Progenitor cell of endocrine pancreas (in vitro differentiated cells): ENCODE measurements at regions not wholly inside any gene's neighbourhood (a gene's known extent, or its start where the extent isn't known, plus 50 kb on each side); places are given as distances from the start of the nearest gene placed in this dataset.

ENCODE experiments used
- DNase-seq: peaks from one replicate; pipeline ENCODE4 v3.0.0; 2021; ENCODE audit warnings: low spot score; ENCODE audit not compliant: unreplicated experiment
- H3K27ac Mint-ChIP-seq: 2 replicates; pipeline ENCODE4 v1.8.0; 2021; ENCODE audit warnings: mild to moderate bottlenecking, moderate library complexity, mixed read lengths
- H3K27me3 Mint-ChIP-seq: 2 replicates; pipeline ENCODE4 v1.8.0; 2021; ENCODE audit warnings: mixed read lengths
- H3K36me3 Mint-ChIP-seq: 2 replicates; pipeline ENCODE4 v1.8.0; 2022; ENCODE audit warnings: mixed read lengths; ENCODE audit not compliant: insufficient read depth
- H3K4me1 Mint-ChIP-seq: 2 replicates; pipeline ENCODE4 v1.8.0; 2021; ENCODE audit warnings: low read depth, mixed read lengths
- H3K4me3 Mint-ChIP-seq: 2 replicates; pipeline ENCODE4 v1.8.0; 2021; ENCODE audit warnings: low read depth, mild to moderate bottlenecking, moderate library complexity, mixed read lengths
- H3K9me3 Mint-ChIP-seq: 2 replicates; pipeline ENCODE4 v1.8.0; 2021; ENCODE audit warnings: low read depth, mixed read lengths
- TF ChIP-seq, protein P1 (sequence below): fragments of 200-600 bp; sonication (generic); IDR thresholded peaks from one replicate; pipeline ENCODE4 v1.5.0; 2021; ENCODE audit warnings: antibody characterized with exemption, mild to moderate bottlenecking; ENCODE audit not compliant: unreplicated experiment

DNA sequence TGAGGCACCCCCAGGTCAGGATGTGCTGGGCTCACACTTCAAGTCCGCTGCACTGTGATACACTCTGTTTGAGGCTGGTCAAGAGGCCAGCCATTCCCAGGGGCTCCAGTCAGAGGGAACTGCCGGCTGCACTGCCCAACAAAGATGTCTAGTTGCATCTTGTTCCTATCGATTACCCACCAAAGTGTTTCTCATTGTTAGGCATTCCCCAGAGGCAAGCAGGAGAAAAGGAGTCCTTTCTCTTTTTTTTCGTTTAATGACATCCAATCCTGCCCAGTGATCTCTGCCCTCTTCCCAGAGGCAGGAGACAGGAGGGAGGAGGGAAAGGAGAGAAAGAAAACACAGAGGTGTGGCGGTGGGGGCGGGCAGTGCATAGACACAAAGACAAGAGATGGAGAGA is 150.4 kb downstream of the OMA1 start:
- no peaks in the 10 kb centered on the region for H3K9me3 Mint-ChIP-seq
- DNase-seq, result no peak
- H3K27me3 Mint-ChIP-seq, result peaks cover 5% of the 10 kb centered on the region
- H3K27ac Mint-ChIP-seq, result no peak overlapping the region
- TF ChIP-seq, protein P1, sequence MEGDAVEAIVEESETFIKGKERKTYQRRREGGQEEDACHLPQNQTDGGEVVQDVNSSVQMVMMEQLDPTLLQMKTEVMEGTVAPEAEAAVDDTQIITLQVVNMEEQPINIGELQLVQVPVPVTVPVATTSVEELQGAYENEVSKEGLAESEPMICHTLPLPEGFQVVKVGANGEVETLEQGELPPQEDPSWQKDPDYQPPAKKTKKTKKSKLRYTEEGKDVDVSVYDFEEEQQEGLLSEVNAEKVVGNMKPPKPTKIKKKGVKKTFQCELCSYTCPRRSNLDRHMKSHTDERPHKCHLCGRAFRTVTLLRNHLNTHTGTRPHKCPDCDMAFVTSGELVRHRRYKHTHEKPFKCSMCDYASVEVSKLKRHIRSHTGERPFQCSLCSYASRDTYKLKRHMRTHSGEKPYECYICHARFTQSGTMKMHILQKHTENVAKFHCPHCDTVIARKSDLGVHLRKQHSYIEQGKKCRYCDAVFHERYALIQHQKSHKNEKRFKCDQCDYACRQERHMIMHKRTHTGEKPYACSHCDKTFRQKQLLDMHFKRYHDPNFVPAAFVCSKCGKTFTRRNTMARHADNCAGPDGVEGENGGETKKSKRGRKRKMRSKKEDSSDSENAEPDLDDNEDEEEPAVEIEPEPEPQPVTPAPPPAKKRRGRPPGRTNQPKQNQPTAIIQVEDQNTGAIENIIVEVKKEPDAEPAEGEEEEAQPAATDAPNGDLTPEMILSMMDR, result no peak
- H3K4me1 Mint-ChIP-seq, result no peaks in the 10 kb centered on the region
- H3K4me3 Mint-ChIP-seq, result no peak overlapping the region
- H3K36me3 Mint-ChIP-seq, result no peaks in the 10 kb centered on the region

DNA sequence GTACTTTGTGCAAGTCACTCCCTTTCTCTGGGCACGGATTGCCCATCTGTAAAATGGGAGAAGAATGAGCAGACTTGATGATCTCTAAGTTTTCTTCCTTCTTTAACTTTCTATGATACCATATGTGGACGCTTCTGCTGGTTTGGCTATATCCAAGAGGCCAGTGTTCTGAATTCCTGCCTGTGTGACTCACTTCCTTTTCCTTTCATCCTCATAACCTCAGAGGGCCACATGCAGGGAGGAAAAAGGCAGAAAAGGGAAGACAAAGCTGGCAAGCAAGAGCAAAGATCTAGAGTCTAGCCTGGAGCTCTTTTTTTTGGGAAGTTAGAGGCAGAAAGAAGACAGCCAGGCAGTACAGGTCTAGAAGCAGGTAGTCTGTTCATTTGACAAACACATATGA is 151.2 kb downstream of the OMA1 start:
- H3K27ac Mint-ChIP-seq, result no peak overlapping the region
- H3K36me3 Mint-ChIP-seq, result no peaks in the 10 kb centered on the region
- no peak overlapping the region for H3K4me3 Mint-ChIP-seq
- H3K9me3 Mint-ChIP-seq, result no peaks in the 10 kb centered on the region
- TF ChIP-seq, protein P1, result no peak
- DNase-seq, result no peak
- H3K27me3 Mint-ChIP-seq, result peaks cover 4% of the 10 kb centered on the region
- no peaks in the 10 kb centered on the region for H3K4me1 Mint-ChIP-seq

DNA sequence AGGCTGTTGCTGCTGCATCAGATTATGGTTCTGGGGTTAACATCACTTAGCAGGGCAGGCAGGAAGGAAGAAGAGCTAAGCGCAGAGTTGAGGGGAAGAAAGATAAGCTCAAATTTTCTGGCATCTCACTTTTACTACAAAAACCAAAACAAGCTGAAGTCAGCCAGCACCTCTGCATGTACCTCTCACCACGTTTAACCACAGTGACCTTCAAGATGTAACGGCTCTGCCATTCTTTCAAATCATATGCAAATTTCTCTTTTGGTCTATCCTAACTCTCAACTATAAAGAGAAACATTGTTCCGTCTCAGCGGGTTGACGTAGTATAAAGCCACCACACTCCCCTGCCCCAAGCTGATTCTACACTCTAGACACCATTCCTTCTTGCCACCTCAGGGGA is 154.4 kb downstream of the OMA1 start:
- DNase-seq, result no peak
- H3K4me1 Mint-ChIP-seq, result no peaks in the 10 kb centered on the region
- TF ChIP-seq, protein P1, result no peak
- no peak overlapping the region for H3K4me3 Mint-ChIP-seq
- no peaks in the 10 kb centered on the region for H3K27me3 Mint-ChIP-seq
- H3K9me3 Mint-ChIP-seq, result no peaks in the 10 kb centered on the region
- no peak overlapping the region for H3K27ac Mint-ChIP-seq
- no peaks in the 10 kb centered on the region for H3K36me3 Mint-ChIP-seq

GRCh38 chr1:58391514-58391913 is 155.0 kb downstream of the OMA1 start:
- no peaks in the 10 kb centered on the region for H3K27me3 Mint-ChIP-seq
- no peak overlapping the region for H3K4me3 Mint-ChIP-seq
- TF ChIP-seq, protein P1, result no peak
- H3K4me1 Mint-ChIP-seq, result no peaks in the 10 kb centered on the region
- no peaks in the 10 kb centered on the region for H3K36me3 Mint-ChIP-seq
- DNase-seq, result no peak
- no peak overlapping the region for H3K27ac Mint-ChIP-seq
- H3K9me3 Mint-ChIP-seq, result no peaks in the 10 kb centered on the region

GRCh38 chr1:58391056-58391455 is 155.5 kb downstream of the OMA1 start:
- H3K9me3 Mint-ChIP-seq, result no peaks in the 10 kb centered on the region
- no peaks in the 10 kb centered on the region for H3K27me3 Mint-ChIP-seq
- DNase-seq, result no peak
- no peak overlapping the region for H3K27ac Mint-ChIP-seq
- no peaks in the 10 kb centered on the region for H3K36me3 Mint-ChIP-seq
- TF ChIP-seq, protein P1, result no peak
- no peak overlapping the region for H3K4me3 Mint-ChIP-seq
- H3K4me1 Mint-ChIP-seq, result no peaks in the 10 kb centered on the region
